H9 (cell line): ENCODE measurements at regions not wholly inside any gene's neighbourhood (a gene's known extent, or its start where the extent isn't known, plus 50 kb on each side); places are given as distances from the start of the nearest gene placed in this dataset.
A peak's percentile ranks its signal among the peaks of the same experiment; 100 is the strongest.

Experiments
- DNase-seq: peaks from one replicate; pipeline ENCODE4 v3.0.0-alpha.2; 2017
- H2AFZ ChIP-seq: one replicate; pipeline ENCODE4 v1.6.1; 2013; ENCODE audit warnings: mild to moderate bottlenecking, low read length, control low read depth, moderate library complexity
- H2AK5ac ChIP-seq: 2 replicates; pipeline ENCODE4 v1.6.1; 2013; ENCODE audit warnings: low read length, control low read depth, mixed read lengths; ENCODE audit not compliant: insufficient read length
- H2BK120ac ChIP-seq: one replicate; pipeline ENCODE4 v1.6.1; 2013; ENCODE audit warnings: low read depth, mild to moderate bottlenecking, low read length, control low read depth, inconsistent platforms; ENCODE audit not compliant: poor library complexity, severe bottlenecking
- H2BK12ac ChIP-seq: 2 replicates; pipeline ENCODE4 v1.6.1; 2013; ENCODE audit warnings: low read length, control low read depth, mixed read lengths, low read depth; ENCODE audit not compliant: insufficient read length
- H2BK15ac ChIP-seq: 2 replicates; pipeline ENCODE4 v1.6.1; 2013; ENCODE audit warnings: low read depth, low read length, control low read depth
- H2BK20ac ChIP-seq: one replicate; pipeline ENCODE4 v1.6.1; 2013; ENCODE audit warnings: low read depth, mild to moderate bottlenecking, low read length, control low read depth, inconsistent platforms; ENCODE audit not compliant: poor library complexity, severe bottlenecking
- H2BK5ac ChIP-seq: 2 replicates; pipeline ENCODE4 v1.6.1; 2013; ENCODE audit warnings: low read length, control low read depth, mixed read lengths; ENCODE audit not compliant: insufficient read length
- H3K14ac ChIP-seq: 2 replicates; pipeline ENCODE4 v1.6.1; 2013; ENCODE audit warnings: low read length, control low read depth; ENCODE audit not compliant: insufficient read depth
- H3K18ac ChIP-seq: 2 replicates; pipeline ENCODE4 v1.6.1; 2013; ENCODE audit warnings: low read depth, mild to moderate bottlenecking, mixed read lengths, low read length, control low read depth; ENCODE audit not compliant: insufficient read length
- H3K23ac ChIP-seq: 2 replicates; pipeline ENCODE4 v1.6.1; 2013; ENCODE audit warnings: low read length, control low read depth, mixed read lengths, low read depth; ENCODE audit not compliant: insufficient read length
- H3K23me2 ChIP-seq: 2 replicates; pipeline ENCODE4 v1.6.1; 2013; ENCODE audit warnings: low read depth, mild to moderate bottlenecking, mixed read lengths, low read length, control low read depth; ENCODE audit not compliant: insufficient read length, poor library complexity, severe bottlenecking
- H3K27ac ChIP-seq: 2 replicates; pipeline ENCODE4 v1.5.1; 2013; ENCODE audit warnings: low read length, control low read depth, mixed read lengths, low read depth; ENCODE audit not compliant: insufficient read length
- H3K27me3 ChIP-seq: 2 replicates; pipeline ENCODE4 v1.6.1; 2013; ENCODE audit warnings: low read length, control low read depth, inconsistent platforms; ENCODE audit not compliant: insufficient read depth
- H3K4ac ChIP-seq: 2 replicates; pipeline ENCODE4 v1.6.1; 2013; ENCODE audit warnings: low read depth, mild to moderate bottlenecking, control low read depth, inconsistent platforms, low read length, moderate library complexity
- H3K4me1 ChIP-seq: 2 replicates; pipeline ENCODE4 v1.6.1; 2013; ENCODE audit warnings: low read length, control low read depth, inconsistent platforms; ENCODE audit not compliant: insufficient read depth
- H3K4me2 ChIP-seq: 2 replicates; pipeline ENCODE4 v1.6.1; 2013; ENCODE audit warnings: low read length, control low read depth, mixed read lengths; ENCODE audit not compliant: insufficient read length, insufficient read depth
- H3K56ac ChIP-seq: 2 replicates; pipeline ENCODE4 v1.6.1; 2013; ENCODE audit warnings: low read depth, mild to moderate bottlenecking, mixed read lengths, low read length, control low read depth; ENCODE audit not compliant: insufficient read length
- H3K79me1 ChIP-seq: 2 replicates; pipeline ENCODE4 v1.6.1; 2013; ENCODE audit warnings: low read depth, mild to moderate bottlenecking, moderate library complexity, low read length, control low read depth, inconsistent platforms; ENCODE audit not compliant: insufficient read depth, poor library complexity, severe bottlenecking
- H3K79me2 ChIP-seq: 2 replicates; pipeline ENCODE4 v1.6.1; 2013; ENCODE audit warnings: low read length, control low read depth, inconsistent platforms; ENCODE audit not compliant: insufficient read depth
- H3K9ac ChIP-seq: 2 replicates; pipeline ENCODE4 v1.6.1; 2013; ENCODE audit warnings: low read length, control low read depth, mixed read lengths; ENCODE audit not compliant: insufficient read length; ENCODE audit errors: extremely low read depth
- H3K9me3 ChIP-seq: one replicate; pipeline ENCODE4 v1.6.1; 2013; ENCODE audit warnings: low read depth, low read length, inconsistent platforms; ENCODE audit not compliant: control insufficient read depth
- H3T11ph ChIP-seq: one replicate; pipeline ENCODE4 v1.6.1; 2013; ENCODE audit warnings: mild to moderate bottlenecking, low read length, control low read depth, inconsistent platforms
- H4K20me1 ChIP-seq: one replicate; pipeline ENCODE4 v1.6.1; 2013; ENCODE audit not compliant: control insufficient read depth, insufficient read length, insufficient read depth
- H4K5ac ChIP-seq: 2 replicates; pipeline ENCODE4 v1.6.1; 2013; ENCODE audit warnings: low read depth, mild to moderate bottlenecking, mixed read lengths, low read length, control low read depth; ENCODE audit not compliant: insufficient read length
- H4K8ac ChIP-seq: replicated peaks from 2 replicates; pipeline ENCODE4 v1.6.1; 2013; ENCODE audit warnings: low read length, control low read depth, mixed read lengths, low read depth; ENCODE audit not compliant: insufficient read length
- H4K91ac ChIP-seq: 2 replicates; pipeline ENCODE4 v1.6.1; 2013; ENCODE audit warnings: low read depth, mild to moderate bottlenecking, moderate library complexity, mixed read lengths, low read length, control low read depth; ENCODE audit not compliant: insufficient read length
- H3K27ac Mint-ChIP-seq, 3 experiments: 2 replicates in 2 of 3; 3 replicates in 1 of 3; pipeline ENCODE4 v1.8.0; 2020 to 2021; ENCODE audit warnings: mixed read lengths in 3 of 3, mild to moderate bottlenecking in 1 of 3, moderate library complexity in 1 of 3
- H3K27me3 Mint-ChIP-seq: 2 replicates; pipeline ENCODE4 v1.8.0; 2021; ENCODE audit warnings: low read depth, mild to moderate bottlenecking, moderate library complexity, mixed read lengths
- H3K36me3 Mint-ChIP-seq, 3 experiments: 2 replicates in 2 of 3; 3 replicates in 1 of 3; pipeline ENCODE4 v1.8.0; 2020 to 2021; ENCODE audit warnings: low read depth in 3 of 3, mixed read lengths in 3 of 3; ENCODE audit not compliant: insufficient read depth in 1 of 3
- H3K4me1 Mint-ChIP-seq, 2 experiments: 2 replicates each; pipeline ENCODE4 v1.8.0; 2020; ENCODE audit warnings: mixed read lengths in 2 of 2
- H3K4me3 Mint-ChIP-seq, 2 experiments: 2 replicates in 1 of 2; 3 replicates in 1 of 2; pipeline ENCODE4 v1.8.0; 2020 to 2021; ENCODE audit warnings: mild to moderate bottlenecking in 2 of 2, mixed read lengths in 2 of 2, moderate library complexity in 1 of 2
- H3K9me3 Mint-ChIP-seq, 2 experiments: 2 replicates in 1 of 2; 3 replicates in 1 of 2; pipeline ENCODE4 v1.8.0; 2020; ENCODE audit warnings: mild to moderate bottlenecking in 2 of 2, mixed read lengths in 2 of 2, moderate library complexity in 1 of 2
- WGBS: extraction: QIAGEN DNeasy Blood & Tissue Kit; methylation state at CpG from one replicate; pipeline ENCODE4 v1.1.7; 2013; ENCODE audit warnings: missing lambda C conversion rate, low lambda C conversion rate, mixed read lengths; ENCODE audit not compliant: insufficient read length; ENCODE audit errors: extremely low coverage; 5-methylcytosine and 5-hydroxymethylcytosine counted together
- TF ChIP-seq, protein P1 (sequence below): fragments of 200-600 bp; sonication (generic); conservative IDR thresholded peaks from 3 replicates; pipeline ENCODE4 v1.8.0; 2021; ENCODE audit warnings: antibody characterized with exemption, mild to moderate bottlenecking

DNA sequence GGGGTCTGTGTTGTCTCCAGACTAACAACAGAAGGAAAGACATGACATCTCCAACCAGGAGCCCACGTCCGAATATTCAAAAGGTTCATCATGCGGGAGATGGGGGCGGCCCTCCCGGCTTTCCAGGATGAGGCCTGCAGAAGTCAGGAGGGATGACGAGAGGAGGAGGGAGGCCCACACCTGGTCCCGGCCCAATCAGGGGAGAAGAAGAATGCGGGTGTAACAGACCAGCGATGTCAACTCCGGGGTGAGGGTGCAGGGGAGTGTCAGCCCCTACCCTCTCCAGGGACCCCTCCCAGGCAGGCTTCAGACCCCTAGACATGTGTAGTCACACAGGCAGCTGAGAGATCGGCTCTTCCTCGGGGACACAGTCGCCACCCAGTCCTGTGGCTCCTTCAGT is 275.3 kb upstream of the ZNF507 start:
- Histone ChIP-seq H2BK12ac (no peak overlapping the region), H2BK5ac (no peak overlapping the region), H3K9me3 (no peaks in the 10 kb centered on the region), H2BK15ac (no peak overlapping the region), H3K9ac (no peak overlapping the region), H3K27me3 (no peaks in the 10 kb centered on the region), H2BK20ac (no peak overlapping the region), H3K4me1 (no peaks in the 10 kb centered on the region), H3K14ac (0 out of 2 replicates have a peak overlapping the region, but pooled peaks have one; percentile 29), H3K79me1 (no peaks in the 10 kb centered on the region), H3T11ph (no peak overlapping the region), H4K20me1 (no peaks in the 10 kb centered on the region), H3K56ac (no peak overlapping the region), H4K8ac (no peak overlapping the region), H2BK120ac (no peak overlapping the region), H3K23ac (no peak overlapping the region), H2AK5ac (no peak overlapping the region), H2AFZ (no peak overlapping the region), H3K4me2 (no peak overlapping the region), H3K4ac (no peak overlapping the region), H3K18ac (no peak overlapping the region), H3K27ac (no peak overlapping the region), H4K5ac (no peak overlapping the region), H3K79me2 (no peaks in the 10 kb centered on the region), H3K23me2 (no peaks in the 10 kb centered on the region), H4K91ac (no peak overlapping the region)
- no CpG with 5 or more reads among the region's 13 CpGs for WGBS
- Mint-ChIP-seq H3K27me3 (no peaks in the 10 kb centered on the region; the same call in 1 of the 2 replicates), H3K36me3 (no peaks in the 10 kb centered on the region; a peak in 1 of 7 replicates), H3K27ac (no peak overlapping the region; a peak in 1 of 7 replicates), H3K4me3 (no peak overlapping the region), H3K9me3 (no peaks in the 10 kb centered on the region), H3K4me1 (peaks cover 4 to 17% of the 10 kb centered on the region in 2 experiments)
- TF ChIP-seq, protein P1, sequence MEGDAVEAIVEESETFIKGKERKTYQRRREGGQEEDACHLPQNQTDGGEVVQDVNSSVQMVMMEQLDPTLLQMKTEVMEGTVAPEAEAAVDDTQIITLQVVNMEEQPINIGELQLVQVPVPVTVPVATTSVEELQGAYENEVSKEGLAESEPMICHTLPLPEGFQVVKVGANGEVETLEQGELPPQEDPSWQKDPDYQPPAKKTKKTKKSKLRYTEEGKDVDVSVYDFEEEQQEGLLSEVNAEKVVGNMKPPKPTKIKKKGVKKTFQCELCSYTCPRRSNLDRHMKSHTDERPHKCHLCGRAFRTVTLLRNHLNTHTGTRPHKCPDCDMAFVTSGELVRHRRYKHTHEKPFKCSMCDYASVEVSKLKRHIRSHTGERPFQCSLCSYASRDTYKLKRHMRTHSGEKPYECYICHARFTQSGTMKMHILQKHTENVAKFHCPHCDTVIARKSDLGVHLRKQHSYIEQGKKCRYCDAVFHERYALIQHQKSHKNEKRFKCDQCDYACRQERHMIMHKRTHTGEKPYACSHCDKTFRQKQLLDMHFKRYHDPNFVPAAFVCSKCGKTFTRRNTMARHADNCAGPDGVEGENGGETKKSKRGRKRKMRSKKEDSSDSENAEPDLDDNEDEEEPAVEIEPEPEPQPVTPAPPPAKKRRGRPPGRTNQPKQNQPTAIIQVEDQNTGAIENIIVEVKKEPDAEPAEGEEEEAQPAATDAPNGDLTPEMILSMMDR: no peak
- DNase-seq: no peak
